GM18868 (cell line): ENCODE measurements at regions not wholly inside any gene's neighbourhood (a gene's known extent, or its start where the extent isn't known, plus 50 kb on each side); places are given as distances from the start of the nearest gene placed in this dataset.
"Not testable (repeated sequence)": the region's sequence is repeated elsewhere in the genome, so short reads cannot be mapped to it uniquely, and the experiment has no call there.

Source experiments
- ATAC-seq: cut with Tn5 transposase; IDR thresholded peaks from one replicate; pipeline ENCODE4 v1.9.1; 2021; ENCODE audit warnings: mild to moderate bottlenecking, moderate library complexity; ENCODE audit not compliant: unreplicated experiment

DNA sequence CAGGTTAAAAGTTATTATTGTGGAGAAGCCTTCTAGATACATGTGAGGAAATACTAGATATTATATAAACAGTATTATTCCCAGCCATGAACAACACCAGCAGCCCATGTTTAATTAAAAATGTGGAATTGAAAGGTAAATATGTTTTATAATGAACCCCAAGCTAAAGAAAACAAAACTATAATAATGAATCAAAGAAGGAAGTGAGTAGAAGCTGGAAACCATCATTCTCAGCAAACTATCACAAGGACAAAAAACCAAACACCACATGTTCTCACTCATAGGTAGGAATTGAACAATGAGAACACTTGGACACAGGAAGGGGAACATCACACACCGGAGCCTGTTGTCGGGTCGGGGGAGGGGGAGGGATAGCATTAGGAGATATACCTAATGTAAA, 167.6 kb upstream of the CXXC4 start:
- ATAC-seq: not testable (repeated sequence)

DNA sequence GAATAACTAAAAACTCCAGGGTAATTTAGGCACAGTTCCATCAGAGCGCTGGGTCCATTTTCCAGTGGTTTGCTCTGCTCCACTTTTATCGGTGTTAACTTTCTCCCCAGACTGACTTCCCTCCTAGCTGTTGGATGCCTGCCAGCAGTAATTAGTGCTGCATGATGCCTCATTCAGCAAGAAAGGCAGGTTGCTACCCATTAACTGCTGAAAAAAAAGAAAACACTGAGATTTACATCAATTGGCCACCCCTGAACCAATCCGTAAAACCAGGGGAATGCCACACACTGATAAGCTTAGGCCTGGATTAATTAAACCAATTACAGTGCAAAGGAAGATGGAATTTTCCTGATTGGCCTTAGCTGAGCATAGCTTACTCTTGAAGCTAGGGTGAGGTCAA, 182.4 kb upstream of the CXXC4 start:
- no peak for ATAC-seq

DNA sequence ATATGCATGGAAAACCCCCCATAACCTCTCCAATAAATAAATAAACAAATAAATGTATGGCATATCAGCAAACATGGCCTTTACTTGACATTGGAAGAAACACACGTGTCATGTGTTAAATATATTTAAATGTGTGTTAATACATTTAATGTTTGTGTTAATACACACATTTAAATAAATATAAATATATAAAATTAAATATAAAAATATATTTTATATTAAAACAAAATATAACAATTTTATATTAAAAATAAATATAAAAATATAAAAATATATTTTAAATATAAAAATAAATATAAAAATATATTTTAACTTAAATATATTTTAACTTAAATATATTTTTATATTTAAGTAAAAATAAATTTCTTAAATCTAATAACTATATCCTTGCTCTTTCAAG, 187.6 kb upstream of the CXXC4 start:
- ATAC-seq: no peak

GRCh38 chr4:104693601-104694201, 199.0 kb upstream of the CXXC4 start:
- ATAC-seq: no peak

DNA sequence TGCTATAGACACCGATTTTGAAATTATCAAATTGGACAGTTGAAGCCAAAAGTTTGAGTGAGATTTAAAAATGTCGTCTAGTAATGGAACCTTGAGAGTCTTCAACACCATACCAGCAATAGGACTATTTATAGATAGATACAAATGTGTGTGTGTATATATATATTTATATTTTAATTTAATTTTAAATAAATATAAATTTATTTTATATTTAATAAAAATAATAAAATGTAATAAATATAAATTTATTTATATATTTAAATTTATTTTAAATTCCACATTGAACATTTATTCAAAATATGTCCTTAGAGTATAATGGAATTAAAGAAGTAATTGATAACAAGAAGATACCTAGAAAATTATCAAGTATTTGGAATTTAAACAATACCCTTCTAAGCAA, 221.9 kb upstream of the CXXC4 start:
- no peak for ATAC-seq

- ATAC-seq: peak; percentile 99
Observed at GRCh38 chr4:104719539-104720230, 225.0 kb upstream of the CXXC4 start.

DNA sequence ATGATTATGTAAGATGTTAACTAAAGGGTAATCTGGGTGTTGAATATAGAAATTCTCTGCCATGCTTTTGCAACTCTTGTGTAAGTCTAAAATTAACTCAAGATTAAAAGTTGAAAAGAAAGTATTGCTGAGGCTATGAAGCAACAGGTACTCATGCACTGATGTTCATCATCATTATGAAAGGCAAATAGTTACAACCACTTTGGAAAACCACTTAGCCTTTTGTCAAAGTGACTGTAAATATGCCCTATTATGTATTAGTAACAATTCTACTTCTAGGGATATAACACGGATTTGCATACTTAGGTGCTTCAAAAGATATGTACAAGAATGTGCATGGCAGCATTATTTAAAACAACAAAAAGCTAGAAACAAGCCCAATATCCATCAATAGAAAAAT, 227.8 kb upstream of the CXXC4 start:
- ATAC-seq: no peak

DNA sequence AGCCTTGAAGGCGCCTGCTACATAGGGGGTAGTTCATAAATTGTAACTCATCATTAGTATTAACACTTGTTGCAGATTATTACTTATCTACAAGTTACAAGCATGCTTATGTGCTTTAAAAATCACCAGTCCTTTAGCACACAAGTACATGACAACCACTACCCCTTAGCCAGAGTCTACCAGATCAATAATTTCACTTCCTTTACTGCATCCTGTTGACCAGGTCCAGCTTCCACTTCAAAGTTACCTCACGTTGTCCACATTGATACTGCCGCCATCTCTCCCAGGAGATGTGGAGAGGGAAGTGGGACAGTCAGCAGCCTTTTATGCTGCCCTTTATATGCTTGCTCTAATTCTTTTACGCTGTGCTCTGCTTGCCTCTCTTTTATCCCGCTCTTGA, 231.3 kb upstream of the CXXC4 start:
- ATAC-seq: no peak

- no peak for ATAC-seq
Observed at GRCh38 chr4:104727643-104728042, 232.9 kb upstream of the CXXC4 start.

DNA sequence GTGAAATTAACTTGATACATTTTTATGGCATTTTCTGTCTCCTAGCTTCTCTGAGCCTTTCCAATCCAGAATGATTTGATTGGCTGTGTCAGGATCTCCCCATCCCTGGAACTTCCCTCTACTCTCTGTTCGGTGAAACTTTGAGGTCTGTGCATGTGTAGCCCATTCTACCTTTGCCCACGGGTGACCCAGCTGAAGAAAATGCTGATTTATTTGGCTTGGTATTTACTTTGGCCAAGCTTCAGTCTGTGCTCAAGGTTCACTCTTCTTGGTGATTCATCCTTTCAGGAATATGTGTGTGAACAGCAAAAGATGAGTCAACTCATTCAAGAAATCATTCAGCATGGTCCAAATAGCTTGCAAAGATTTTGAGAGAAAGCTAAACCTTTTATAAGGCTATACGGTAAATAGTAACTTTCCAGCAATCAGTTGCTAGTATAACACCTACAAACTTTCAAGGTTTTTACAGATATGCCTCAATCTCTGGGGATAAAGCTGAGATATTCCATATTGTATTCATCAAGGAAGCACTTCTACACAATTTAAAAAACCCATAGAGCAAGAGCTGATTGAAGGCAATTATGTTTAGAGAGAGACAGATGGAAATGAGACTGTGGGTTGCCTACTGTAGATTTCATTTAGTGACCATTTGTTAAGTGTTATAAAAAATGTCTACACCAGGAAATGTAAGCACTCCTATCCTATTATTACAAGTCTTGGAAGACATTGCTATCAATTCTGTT, 233.9 kb upstream of the CXXC4 start:
- ATAC-seq: peak; percentile 65

DNA sequence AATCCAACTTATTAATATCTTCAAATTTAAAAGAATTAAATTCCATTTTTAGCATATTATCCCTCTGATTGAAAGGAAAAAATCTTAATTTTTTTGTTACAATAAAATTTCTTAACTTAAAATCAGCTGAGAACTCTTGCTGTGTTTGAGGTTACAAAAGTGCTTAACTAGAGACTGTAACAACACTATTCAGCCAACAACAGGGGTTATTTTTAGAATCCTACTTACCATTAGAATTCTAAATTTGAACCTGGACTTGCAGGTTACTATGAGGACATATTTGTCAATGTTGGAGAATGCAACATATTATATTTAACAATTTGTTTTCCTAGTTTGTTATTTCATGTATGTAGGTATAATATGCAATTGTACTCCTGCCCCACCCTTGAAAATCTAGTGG, 238.1 kb upstream of the CXXC4 start:
- ATAC-seq: no peak

GRCh38 chr4:104735174-104735573, 240.5 kb upstream of the CXXC4 start:
- no peak for ATAC-seq

GRCh38 chr4:104740161-104740560, 245.5 kb upstream of the CXXC4 start:
- ATAC-seq: no peak

DNA sequence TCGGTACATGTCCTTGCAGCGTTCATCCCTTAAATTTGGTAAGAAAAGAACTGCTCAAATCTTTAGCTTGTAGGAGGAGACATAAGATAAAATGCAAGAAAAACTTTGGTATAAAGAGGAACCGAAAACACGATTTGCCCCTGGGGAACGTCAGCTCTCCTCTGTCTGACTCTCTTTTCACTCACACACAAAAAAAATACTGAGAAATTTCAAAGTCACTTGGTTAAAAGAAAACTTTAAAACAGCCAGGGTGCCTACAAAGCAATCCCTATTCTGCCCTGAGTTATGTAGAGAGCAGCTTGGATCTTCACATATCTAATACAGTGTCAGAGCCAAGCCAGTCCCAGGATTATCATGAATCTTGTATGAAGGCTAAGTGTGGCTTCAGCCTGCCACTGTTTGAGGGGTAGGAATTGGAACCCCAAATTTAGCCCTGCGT, 248.5 kb upstream of the CXXC4 start:
- ATAC-seq: peak; percentile 93

DNA sequence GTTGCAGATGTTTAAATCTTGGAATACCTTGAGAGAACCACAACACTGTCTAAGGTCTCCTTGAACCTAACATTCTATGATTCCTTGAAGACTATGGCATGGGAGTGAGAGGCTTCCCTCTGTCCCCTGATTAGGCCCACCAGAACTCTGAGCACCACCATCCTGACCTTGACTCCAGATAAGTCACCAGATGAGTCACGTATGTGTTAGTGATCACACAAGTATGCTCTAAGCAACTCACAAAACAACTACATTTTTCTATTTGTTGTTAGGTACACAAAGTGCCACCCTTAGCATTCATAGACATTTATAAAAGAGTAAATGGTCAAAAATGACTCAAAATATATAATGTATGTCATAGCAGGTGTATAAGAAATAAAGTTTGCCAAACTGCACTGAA, 252.9 kb upstream of the CXXC4 start:
- no peak for ATAC-seq

DNA sequence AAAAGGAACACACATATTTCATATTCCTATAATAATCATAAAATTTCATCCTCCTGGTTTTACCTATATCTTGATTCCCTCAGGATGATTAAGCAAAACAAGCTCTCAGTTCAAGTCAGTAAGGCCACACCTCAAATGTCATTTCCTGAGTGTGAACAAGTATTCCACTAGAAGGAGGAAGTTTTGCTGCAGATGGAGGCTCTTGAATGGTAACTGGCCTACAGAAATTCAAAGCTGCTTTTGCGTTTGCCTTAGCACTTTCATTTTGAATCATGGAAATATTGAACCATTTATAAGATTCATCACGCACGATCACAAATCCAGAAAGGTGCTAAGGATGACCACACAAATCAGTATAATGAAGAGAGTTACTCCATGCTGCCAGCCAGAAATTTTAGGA, 254.4 kb upstream of the CXXC4 start:
- ATAC-seq: no peak

DNA sequence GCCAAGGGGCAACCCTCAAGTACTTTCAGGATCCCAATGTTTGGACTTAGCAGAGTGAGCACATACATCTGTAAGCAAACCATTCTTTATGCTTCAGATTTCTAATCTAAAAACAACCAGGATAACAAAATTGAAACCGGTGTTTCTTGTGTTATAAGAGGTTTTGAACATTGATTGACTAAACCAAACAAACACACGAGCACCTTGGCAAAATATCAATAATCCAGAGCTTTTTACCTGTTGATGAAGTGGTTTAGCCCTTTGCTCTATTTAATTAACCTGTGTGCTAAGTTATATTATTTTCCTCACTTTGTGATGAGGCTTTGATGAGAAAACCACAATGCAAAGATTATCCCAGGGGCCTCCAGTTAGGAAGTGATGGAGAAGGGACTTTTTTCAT, 255.3 kb upstream of the CXXC4 start:
- ATAC-seq: no peak

DNA sequence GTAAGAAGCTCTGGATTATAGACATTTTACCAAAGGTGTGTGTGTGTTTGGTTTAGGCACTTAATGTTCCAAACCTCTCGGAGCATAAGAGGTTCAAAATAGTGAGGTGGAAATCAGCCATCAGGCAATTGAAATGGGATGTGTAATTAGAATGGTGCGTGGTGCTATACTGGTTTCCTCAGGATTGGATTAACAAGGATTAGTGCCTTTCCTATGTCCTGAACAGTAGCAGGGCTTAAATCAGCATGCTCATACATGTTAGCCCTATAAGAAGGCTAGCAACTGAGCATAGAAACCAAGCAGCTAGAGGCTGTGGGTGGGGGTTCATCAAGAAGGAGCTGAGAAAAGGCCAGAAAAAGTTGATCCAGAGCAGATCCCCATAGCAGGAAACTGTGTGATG, 256.8 kb upstream of the CXXC4 start:
- ATAC-seq: no peak

GRCh38 chr4:104752337-104752736, 257.6 kb upstream of the CXXC4 start:
- ATAC-seq: peak; percentile 86

GRCh38 chr4:104756837-104757236, 262.1 kb upstream of the CXXC4 start:
- peak; percentile 27 for ATAC-seq

- ATAC-seq: no peak
Observed at GRCh38 chr4:104758574-104758973, 263.9 kb upstream of the CXXC4 start.

DNA sequence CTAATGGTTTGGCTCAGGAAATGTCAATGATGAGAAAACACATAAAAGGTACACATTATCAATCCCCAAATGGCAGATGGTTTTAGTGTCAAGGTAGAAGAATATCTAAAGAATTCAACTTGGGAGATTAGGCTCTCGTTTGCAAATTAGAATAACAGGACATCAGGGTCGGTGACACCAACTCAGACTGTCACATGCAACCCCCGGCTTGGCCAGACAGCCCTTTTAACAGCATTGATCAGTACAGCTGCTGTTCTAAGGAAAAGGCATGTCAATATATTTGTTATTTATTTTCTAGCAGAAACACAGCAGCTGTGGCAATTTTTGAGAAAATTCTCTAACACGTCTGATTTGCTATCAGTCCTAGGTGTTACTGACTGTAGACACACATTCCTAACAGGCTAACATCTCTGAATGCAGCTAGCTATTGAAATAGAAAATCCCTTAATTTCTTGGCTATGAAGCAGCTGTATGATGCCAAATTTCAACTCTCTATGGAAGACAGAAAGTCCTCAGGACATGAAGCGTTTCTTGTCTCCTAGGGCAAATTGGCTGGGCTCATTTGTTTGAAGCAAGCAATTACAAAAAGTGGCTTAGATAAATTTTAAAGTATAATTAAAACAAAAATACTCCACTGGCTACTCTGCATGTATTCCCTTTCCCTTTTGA, 269.0 kb upstream of the CXXC4 start:
- no peak for ATAC-seq
